OCI-LY7 (cell line): ENCODE measurements at regions not wholly inside any gene's neighbourhood (a gene's known extent, or its start where the extent isn't known, plus 50 kb on each side); places are given as distances from the start of the nearest gene placed in this dataset.

Experiments used
- BruUV-seq: library from RNA; stranded (reverse); fragments of 400-500 nt; replicated peaks from 2 replicates; lab custom pipeline; 2021; lab: Mats Ljungman, UMichigan
- CTCF ChIA-PET: fragments of 300-600 bp; sonication (Branson Sonifier 250); formaldehyde crosslinking; loops from one replicate; lab custom pipeline; 2022; ENCODE audit warnings: antibody characterized with exemption; ENCODE audit not compliant: unreplicated experiment; lab: Charles Lee
- POLR2A ChIA-PET: fragments of 300-600 bp; sonication (Branson Sonifier 250); formaldehyde crosslinking; loops from one replicate; lab custom pipeline; 2022; ENCODE audit warnings: antibody characterized with exemption; lab: Charles Lee
- DNase-seq: peaks from one replicate; pipeline ENCODE4 v3.0.0-alpha.2; 2015; ENCODE audit warnings: low spot score
- H2AFZ ChIP-seq: fragments of 200-600 bp; sonication (generic), shearing (Covaris generic); 2 replicates; pipeline ENCODE4 v1.6.1; 2014; ENCODE audit warnings: mild to moderate bottlenecking, antibody characterized with exemption, low read length, moderate library complexity
- H3K27ac ChIP-seq: fragments of 200-600 bp; sonication (generic); 2 replicates; pipeline ENCODE4 v1.5.1; 2014; ENCODE audit warnings: mixed run types, low read depth, mild to moderate bottlenecking, moderate library complexity, low read length, inconsistent platforms; ENCODE audit not compliant: poor library complexity, severe bottlenecking
- H3K36me3 ChIP-seq: fragments of 200-600 bp; sonication (generic); 2 replicates; pipeline ENCODE4 v1.6.1; 2014; ENCODE audit warnings: mild to moderate bottlenecking, antibody characterized with exemption, low read length, moderate library complexity, mixed read lengths; ENCODE audit not compliant: insufficient read depth
- H3K4me1 ChIP-seq: fragments of 200-600 bp; sonication (generic); 2 replicates; pipeline ENCODE4 v1.5.1; 2014; ENCODE audit warnings: mild to moderate bottlenecking, low read length; ENCODE audit not compliant: insufficient read depth, poor library complexity, severe bottlenecking
- H3K4me2 ChIP-seq: fragments of 200-600 bp; sonication (generic); 2 replicates; pipeline ENCODE4 v1.6.1; 2014; ENCODE audit warnings: mild to moderate bottlenecking, low read length
- H3K4me3 ChIP-seq: fragments of 200-600 bp; sonication (generic); 2 replicates; pipeline ENCODE4 v1.5.1; 2014; ENCODE audit warnings: mild to moderate bottlenecking, low read depth, low read length; ENCODE audit not compliant: poor library complexity, severe bottlenecking
- H3K79me2 ChIP-seq: fragments of 200-600 bp; sonication (generic); 2 replicates; pipeline ENCODE4 v1.6.1; 2016; ENCODE audit warnings: low read depth, mild to moderate bottlenecking, low read length, moderate library complexity, mixed read lengths; ENCODE audit not compliant: insufficient read depth
- H3K9me2 ChIP-seq: fragments of 200-600 bp; sonication (generic); 2 replicates; pipeline ENCODE4 v1.6.1; 2016; ENCODE audit warnings: mild to moderate bottlenecking, low read length, mixed read lengths; ENCODE audit not compliant: insufficient read depth
- H3K9me3 ChIP-seq: fragments of 200-600 bp; sonication (generic); 2 replicates; pipeline ENCODE4 v1.6.1; 2014; ENCODE audit warnings: mild to moderate bottlenecking, mixed run types, low read length, mixed read lengths
- H4K20me1 ChIP-seq: fragments of 200-600 bp; sonication (generic); 2 replicates; pipeline ENCODE4 v1.6.1; 2014; ENCODE audit warnings: mild to moderate bottlenecking, antibody characterized with exemption, low read length, moderate library complexity, mixed read lengths; ENCODE audit not compliant: insufficient read depth
- CTCF ChIP-seq: fragments of 200-600 bp; sonication (generic); conservative IDR thresholded peaks from 2 replicates; pipeline ENCODE4 v1.5.1; 2014; ENCODE audit warnings: mild to moderate bottlenecking, antibody characterized with exemption, low read length, moderate library complexity, mixed read lengths
- EZH2phosphoT487 ChIP-seq: fragments of 200-600 bp; sonication (generic); IDR thresholded peaks from 2 replicates; pipeline ENCODE4 v1.6.1; 2018; ENCODE audit warnings: low read depth, borderline replicate concordance, mild to moderate bottlenecking, mixed run types, antibody characterized with exemption, low read length, moderate library complexity, mixed read lengths
- intact Hi-C: fragments of 100-400 bp; cut with micrococcal nuclease; formaldehyde crosslinking; loops from one replicate; pipeline ENCODE4 v1.10.0; 2022; ENCODE audit not compliant: unreplicated experiment

GRCh38 chr9:81874250-81874649 is 54.0 kb upstream of the SPATA31D4 start:
- BruUV-seq = no TSS peak
- ChIA-PET POLR2A (no interaction called here), CTCF (no interaction called here)
- intact Hi-C loops = no loop called here
- Histone ChIP-seq H4K20me1 (no peaks in the 10 kb centered on the region), H3K4me2 (no peak overlapping the region), H3K9me2 (no peaks in the 10 kb centered on the region), H3K27ac (no peak overlapping the region), H3K4me1 (no peaks in the 10 kb centered on the region), H3K4me3 (no peak overlapping the region), H3K79me2 (no peaks in the 10 kb centered on the region), H2AFZ (no peak overlapping the region), H3K9me3 (no peaks in the 10 kb centered on the region), H3K36me3 (no peaks in the 10 kb centered on the region)
- no peak for DNase-seq
- TF ChIP-seq EZH2phosphoT487 (no peak), CTCF (no peak)

- H3K9me3 ChIP-seq = no peaks in the 10 kb centered on the region
- H3K4me1 ChIP-seq = no peaks in the 10 kb centered on the region
- no peaks in the 10 kb centered on the region for H4K20me1 ChIP-seq
- POLR2A ChIA-PET = interaction anchor here (0.5 kb wide), 1 partner anchor 12 kb away, joined by 3 read pairs; no protein-coding TSS in a partner anchor
- H3K79me2 ChIP-seq = no peaks in the 10 kb centered on the region
- intact Hi-C loops = no loop called here
- H3K4me2 ChIP-seq = no peak overlapping the region
- H3K9me2 ChIP-seq = no peaks in the 10 kb centered on the region
- BruUV-seq = no TSS peak
- no peaks in the 10 kb centered on the region for H3K36me3 ChIP-seq
- no peak overlapping the region for H3K4me3 ChIP-seq
- H2AFZ ChIP-seq = no peak overlapping the region
- CTCF ChIA-PET = no interaction called here
- no peak overlapping the region for H3K27ac ChIP-seq
- no peak for TF ChIP-seq EZH2phosphoT487
- no peak for TF ChIP-seq CTCF
- DNase-seq = no peak
These were observed 53.3 kb upstream of the SPATA31D4 start for GRCh38 chr9:81874931-81875330.

- no peaks in the 10 kb centered on the region for H3K79me2 ChIP-seq
- ChIA-PET POLR2A (no interaction called here), CTCF (no interaction called here)
- no peaks in the 10 kb centered on the region for H3K9me3 ChIP-seq
- H3K27ac ChIP-seq = no peak overlapping the region
- no peaks in the 10 kb centered on the region for H3K9me2 ChIP-seq
- intact Hi-C loops = no loop called here
- no peaks in the 10 kb centered on the region for H3K4me1 ChIP-seq
- H3K4me2 ChIP-seq = no peak overlapping the region
- H3K36me3 ChIP-seq = no peaks in the 10 kb centered on the region
- H4K20me1 ChIP-seq = no peaks in the 10 kb centered on the region
- H3K4me3 ChIP-seq = no peak overlapping the region
- DNase-seq = no peak
- BruUV-seq = no TSS peak
- H2AFZ ChIP-seq = no peak overlapping the region
- TF ChIP-seq EZH2phosphoT487 = no peak
- TF ChIP-seq CTCF = no peak
These were observed 51.2 kb upstream of the SPATA31D4 start for GRCh38 chr9:81877047-81877446.
